Trophoblast cell (in vitro differentiated cells and primary cell): ENCODE measurements at regions not wholly inside any gene's neighbourhood (a gene's known extent, or its start where the extent isn't known, plus 50 kb on each side); places are given as distances from the start of the nearest gene placed in this dataset.

Experiments used
- DNase-seq, 2 donors: peaks; one replicate each; pipeline ENCODE4 v3.0.0-alpha.2; 2016
- H2AFZ ChIP-seq: 2 replicates; pipeline ENCODE4 v1.6.1; 2013; ENCODE audit warnings: low read length, moderate library complexity, mild to moderate bottlenecking; ENCODE audit not compliant: insufficient read depth, poor library complexity
- H2AK5ac ChIP-seq: 2 replicates; pipeline ENCODE4 v1.6.1; 2013; ENCODE audit warnings: mild to moderate bottlenecking, low read length
- H2BK120ac ChIP-seq: 2 replicates; pipeline ENCODE4 v1.6.1; 2013; ENCODE audit warnings: low read length, mild to moderate bottlenecking, moderate library complexity; ENCODE audit not compliant: insufficient read depth, poor library complexity
- H2BK12ac ChIP-seq: 2 replicates; pipeline ENCODE4 v1.6.1; 2013; ENCODE audit warnings: mild to moderate bottlenecking, low read length, moderate library complexity
- H2BK5ac ChIP-seq: 2 replicates; pipeline ENCODE4 v1.6.1; 2013; ENCODE audit warnings: low read length, low read depth, moderate library complexity, mild to moderate bottlenecking; ENCODE audit not compliant: poor library complexity
- H3K14ac ChIP-seq: 2 replicates; pipeline ENCODE4 v1.6.1; 2013; ENCODE audit warnings: mild to moderate bottlenecking, low read length
- H3K18ac ChIP-seq: 2 replicates; pipeline ENCODE4 v1.6.1; 2013; ENCODE audit warnings: mild to moderate bottlenecking, low read length
- H3K23ac ChIP-seq: 2 replicates; pipeline ENCODE4 v1.6.1; 2013; ENCODE audit warnings: low read length
- H3K27ac ChIP-seq: 2 replicates; pipeline ENCODE4 v1.5.1; 2013; ENCODE audit warnings: low read depth, mild to moderate bottlenecking, inconsistent platforms, low read length, moderate library complexity
- H3K27me3 ChIP-seq: 2 replicates; pipeline ENCODE4 v1.6.1; 2013; ENCODE audit warnings: inconsistent platforms, mild to moderate bottlenecking, low read length, moderate library complexity; ENCODE audit not compliant: insufficient read depth
- H3K36me3 ChIP-seq, 2 experiments: 1 replicate in 1 of 2; 2 replicates in 1 of 2; pipeline ENCODE4 v1.6.1; 2013; ENCODE audit warnings: low read length in 2 of 2, mild to moderate bottlenecking in 2 of 2, moderate library complexity in 1 of 2; ENCODE audit not compliant: insufficient read depth in 2 of 2, control insufficient read depth in 1 of 2
- H3K4ac ChIP-seq: 2 replicates; pipeline ENCODE4 v1.6.1; 2013; ENCODE audit warnings: low read depth, mild to moderate bottlenecking, low read length, moderate library complexity
- H3K4me1 ChIP-seq, 2 experiments: 1 replicate in 1 of 2; 2 replicates in 1 of 2; pipeline ENCODE4 v1.6.1; 2013; ENCODE audit warnings: low read length in 2 of 2, mild to moderate bottlenecking in 2 of 2, moderate library complexity in 1 of 2; ENCODE audit not compliant: insufficient read depth in 2 of 2, control insufficient read depth in 1 of 2
- H3K4me2 ChIP-seq: 2 replicates; pipeline ENCODE4 v1.6.1; 2013; ENCODE audit warnings: inconsistent platforms, mild to moderate bottlenecking, low read length, moderate library complexity
- H3K4me3 ChIP-seq: 2 replicates; pipeline ENCODE4 v1.5.1; 2013; ENCODE audit warnings: mild to moderate bottlenecking, low read depth, low read length, inconsistent platforms
- H3K79me1 ChIP-seq: one replicate; pipeline ENCODE4 v1.6.1; 2013; ENCODE audit warnings: low read length
- H3K79me2 ChIP-seq: 2 replicates; pipeline ENCODE4 v1.6.1; 2013; ENCODE audit warnings: low read length, mild to moderate bottlenecking; ENCODE audit not compliant: control insufficient read depth, insufficient read depth, poor library complexity
- H3K9ac ChIP-seq: 2 replicates; pipeline ENCODE4 v1.6.1; 2013; ENCODE audit warnings: mild to moderate bottlenecking, low read length
- H3K9me3 ChIP-seq: 2 replicates; pipeline ENCODE4 v1.6.1; 2013; ENCODE audit warnings: low read depth, mild to moderate bottlenecking, control low read depth, inconsistent platforms, low read length; ENCODE audit not compliant: insufficient read depth
- H4K12ac ChIP-seq: 2 replicates; pipeline ENCODE4 v1.6.1; 2013; ENCODE audit warnings: low read depth, mild to moderate bottlenecking, low read length, moderate library complexity
- H4K8ac ChIP-seq: 2 replicates; pipeline ENCODE4 v1.6.1; 2013; ENCODE audit warnings: low read depth, mild to moderate bottlenecking, low read length, moderate library complexity
- H4K91ac ChIP-seq: one replicate; pipeline ENCODE4 v1.6.1; 2013; ENCODE audit warnings: low read depth, mild to moderate bottlenecking, low read length, moderate library complexity
- WGBS: extraction: QIAGEN DNeasy Blood & Tissue Kit; methylation state at CpG from one replicate; pipeline ENCODE4 v1.1.7; 2013; ENCODE audit warnings: missing lambda C conversion rate; ENCODE audit not compliant: insufficient read length, insufficient coverage; ENCODE audit errors: extremely low coverage; 5-methylcytosine and 5-hydroxymethylcytosine counted together

DNA sequence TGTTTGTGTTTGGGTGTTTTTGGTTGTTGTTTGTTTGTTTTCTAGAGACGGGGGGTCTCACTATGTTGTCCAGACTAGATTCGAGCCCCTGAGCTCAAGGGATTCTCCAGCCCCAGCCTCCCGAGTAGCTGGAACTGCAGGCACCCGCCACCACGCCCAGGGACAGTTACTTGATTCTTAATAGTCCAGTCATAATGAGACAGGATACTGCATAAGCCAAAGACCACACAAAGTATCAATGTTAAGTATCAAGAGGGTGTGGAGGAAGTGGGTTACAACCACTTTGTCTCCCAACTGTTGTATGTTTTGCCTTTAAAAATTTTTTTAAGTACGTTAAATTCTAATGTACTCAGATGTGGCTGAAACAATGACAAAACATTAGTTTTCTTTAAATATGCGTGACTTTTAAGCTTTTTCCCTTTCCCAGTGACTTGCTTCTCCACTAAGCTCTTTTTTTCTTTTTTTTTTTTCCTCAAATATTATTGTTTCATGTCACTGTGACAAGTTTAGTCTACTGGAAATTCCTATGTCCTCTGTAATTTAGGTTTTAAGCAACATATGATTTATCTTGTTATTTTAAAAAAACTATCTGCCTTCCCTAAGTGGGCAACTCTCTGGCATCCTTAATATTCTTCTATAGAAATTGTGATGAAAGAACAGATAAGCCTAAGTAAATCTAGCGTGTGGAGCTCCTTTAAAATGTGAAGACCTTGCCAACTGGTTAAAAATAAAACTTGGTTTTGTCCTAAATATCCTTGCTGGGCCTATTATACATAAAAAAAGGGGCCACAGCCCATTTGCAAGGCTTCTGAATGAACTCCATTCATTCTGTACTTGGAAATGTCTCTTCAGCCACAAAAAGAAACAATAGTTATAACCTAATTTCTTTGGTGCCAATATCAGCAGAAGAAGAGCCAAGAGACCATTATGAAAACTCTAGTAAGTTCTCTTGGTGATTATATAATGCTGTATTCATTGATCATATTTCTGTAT is 56.2 kb upstream of the DPH5 start:
- no peak overlapping the region for H3K23ac ChIP-seq
- WGBS = no CpG with 5 or more reads among the region's 8 CpGs
- H4K12ac ChIP-seq = no peak overlapping the region
- H3K9me3 ChIP-seq = no peaks in the 10 kb centered on the region
- H2BK12ac ChIP-seq = no peak overlapping the region
- no peaks in the 10 kb centered on the region for H3K36me3 ChIP-seq
- H2AK5ac ChIP-seq = no peak overlapping the region
- H3K4me3 ChIP-seq = no peak overlapping the region
- H2BK5ac ChIP-seq = no peak overlapping the region
- H3K14ac ChIP-seq = no peak overlapping the region
- no peak overlapping the region for H3K4ac ChIP-seq
- H4K8ac ChIP-seq = no peak overlapping the region
- no peaks in the 10 kb centered on the region for H3K79me2 ChIP-seq
- no peaks in the 10 kb centered on the region for H3K4me1 ChIP-seq
- no peak overlapping the region for H3K18ac ChIP-seq
- no peaks in the 10 kb centered on the region for H3K79me1 ChIP-seq
- no peak overlapping the region for H2BK120ac ChIP-seq
- no peak for DNase-seq
- H3K27ac ChIP-seq = no peak overlapping the region
- no peaks in the 10 kb centered on the region for H3K27me3 ChIP-seq
- H2AFZ ChIP-seq = no peak overlapping the region
- H4K91ac ChIP-seq = no peak overlapping the region
- no peak overlapping the region for H3K4me2 ChIP-seq
- H3K9ac ChIP-seq = no peak overlapping the region

DNA sequence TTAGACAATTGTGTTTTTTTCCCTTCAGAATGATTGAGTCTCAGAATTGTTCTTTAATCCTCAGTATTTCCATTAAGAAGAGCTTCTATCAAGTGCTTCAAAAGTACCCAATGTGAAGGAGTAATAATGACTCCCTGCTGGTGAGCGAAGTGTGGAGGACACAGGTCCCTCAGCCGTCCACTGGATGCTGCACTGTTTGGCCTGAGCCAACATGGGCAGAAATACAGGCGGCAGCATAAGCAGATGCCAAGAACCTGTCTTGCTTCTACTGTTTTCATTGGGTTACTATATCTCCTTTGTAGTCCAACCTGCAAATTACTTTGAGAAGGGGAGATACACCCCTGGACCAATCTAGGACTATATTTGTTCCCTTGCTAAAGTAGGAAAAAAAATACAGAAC is 55.3 kb upstream of the DPH5 start:
- H3K36me3 ChIP-seq = no peaks in the 10 kb centered on the region
- H2AFZ ChIP-seq = no peak overlapping the region
- H4K8ac ChIP-seq = no peak overlapping the region
- H3K79me2 ChIP-seq = no peaks in the 10 kb centered on the region
- no peak overlapping the region for H2BK12ac ChIP-seq
- no peak overlapping the region for H3K4me3 ChIP-seq
- H2AK5ac ChIP-seq = no peak overlapping the region
- no peak overlapping the region for H3K23ac ChIP-seq
- H3K4me2 ChIP-seq = no peak overlapping the region
- H3K14ac ChIP-seq = no peak overlapping the region
- DNase-seq = no peak
- no peak overlapping the region for H3K18ac ChIP-seq
- H3K4me1 ChIP-seq = no peaks in the 10 kb centered on the region
- H4K12ac ChIP-seq = no peak overlapping the region
- no peak overlapping the region for H3K4ac ChIP-seq
- WGBS = no CpG with 5 or more reads among the region's 3 CpGs
- H3K9ac ChIP-seq = no peak overlapping the region
- no peak overlapping the region for H4K91ac ChIP-seq
- H2BK120ac ChIP-seq = no peak overlapping the region
- H3K27me3 ChIP-seq = no peaks in the 10 kb centered on the region
- no peaks in the 10 kb centered on the region for H3K9me3 ChIP-seq
- no peak overlapping the region for H3K27ac ChIP-seq
- H2BK5ac ChIP-seq = no peak overlapping the region
- no peaks in the 10 kb centered on the region for H3K79me1 ChIP-seq

DNA sequence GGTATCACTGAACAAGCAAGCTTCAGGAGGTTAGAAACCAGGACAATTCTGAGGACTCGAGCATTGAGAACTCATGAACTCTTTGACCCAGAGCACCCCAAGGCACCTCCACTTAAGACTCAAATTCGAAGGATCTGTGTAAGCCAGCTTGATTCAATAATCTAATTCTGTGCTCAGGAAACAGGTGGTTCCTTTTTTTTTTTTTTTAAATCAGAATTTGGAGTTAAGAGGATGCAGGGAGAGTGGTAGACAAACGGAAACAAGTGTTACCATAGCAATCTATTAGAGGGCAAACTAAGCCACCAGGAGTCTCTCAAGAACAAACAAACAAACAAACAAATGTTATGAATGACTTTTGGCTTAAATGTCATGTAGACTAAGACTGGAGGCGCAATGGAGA is 53.8 kb upstream of the DPH5 start:
- no peak overlapping the region for H2BK12ac ChIP-seq
- no CpG with 5 or more reads among the region's 4 CpGs for WGBS

DNA sequence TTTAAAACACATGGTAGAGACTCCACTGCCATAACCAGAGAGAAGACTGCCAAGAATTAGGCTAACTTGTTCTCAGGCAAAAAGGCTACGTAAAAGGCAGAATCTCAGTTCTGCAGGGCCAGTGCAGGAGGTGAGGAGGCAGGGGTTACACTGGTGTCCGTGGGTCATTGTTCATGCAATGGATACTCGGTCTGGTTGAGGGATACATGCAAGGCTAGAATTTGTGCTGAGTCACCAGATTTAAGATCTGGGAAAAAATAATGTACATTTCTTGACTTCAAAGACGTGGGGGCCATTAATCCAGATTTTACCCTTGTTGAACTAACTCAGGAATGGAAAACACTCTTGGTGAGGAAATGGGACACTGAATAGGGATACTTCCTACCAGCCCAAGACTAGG is 52.3 kb upstream of the DPH5 start:
- Histone ChIP-seq H3K27ac (no peak overlapping the region), H3K14ac (no peak overlapping the region), H3K79me2 (no peaks in the 10 kb centered on the region), H3K23ac (no peak overlapping the region), H3K4me3 (no peak overlapping the region), H4K91ac (peak overlapping the region; percentile 8), H3K9me3 (no peaks in the 10 kb centered on the region), H3K36me3 (no peaks in the 10 kb centered on the region), H2AK5ac (no peak overlapping the region), H3K9ac (no peak overlapping the region), H3K4me2 (no peak overlapping the region), H3K18ac (no peak overlapping the region), H2BK12ac (no peak overlapping the region), H3K79me1 (no peaks in the 10 kb centered on the region), H2BK5ac (no peak overlapping the region), H4K8ac (no peak overlapping the region), H4K12ac (no peak overlapping the region), H2BK120ac (no peak overlapping the region), H3K4me1 (no peaks in the 10 kb centered on the region), H3K27me3 (no peaks in the 10 kb centered on the region), H2AFZ (no peak overlapping the region), H3K4ac (no peak overlapping the region)
- WGBS = no CpG with 5 or more reads among the region's 4 CpGs
- no peak for DNase-seq

More for the DNA sequence above, 53.8 kb upstream of the DPH5 start:
- Histone ChIP-seq H3K4me1 (no peaks in the 10 kb centered on the region), H3K14ac (no peak overlapping the region), H3K4me3 (no peak overlapping the region), H3K27ac (no peak overlapping the region), H3K23ac (no peak overlapping the region), H4K8ac (no peak overlapping the region), H3K4me2 (no peak overlapping the region), H2BK5ac (no peak overlapping the region), H3K79me1 (no peaks in the 10 kb centered on the region), H4K12ac (no peak overlapping the region), H3K18ac (no peak overlapping the region), H3K4ac (no peak overlapping the region), H3K36me3 (no peaks in the 10 kb centered on the region), H3K79me2 (no peaks in the 10 kb centered on the region), H3K9me3 (no peaks in the 10 kb centered on the region), H2AFZ (no peak overlapping the region), H3K9ac (no peak overlapping the region), H2AK5ac (no peak overlapping the region), H3K27me3 (no peaks in the 10 kb centered on the region), H2BK120ac (no peak overlapping the region), H4K91ac (no peak overlapping the region)
- no peak for DNase-seq
